MCF 10A (cell line): ENCODE measurements at regions not wholly inside any gene's neighbourhood (a gene's known extent, or its start where the extent isn't known, plus 50 kb on each side); places are given as distances from the start of the nearest gene placed in this dataset.

Experiments
- BruUV-seq: library from RNA; stranded (reverse); fragments of 400-500 nt; replicated peaks from 2 replicates; lab custom pipeline; 2021; lab: Mats Ljungman, UMichigan
- CTCF ChIA-PET: fragments of 300-600 bp; sonication (Branson Sonifier 250); formaldehyde crosslinking; extraction: SDS; loops from one replicate; lab custom pipeline; 2021; ENCODE audit warnings: antibody characterized with exemption, inconsistent platforms; lab: Yijun Ruan, JAX
- POLR2A ChIA-PET: fragments of 300-600, 350-650 bp; sonication (Branson Sonifier 250); formaldehyde crosslinking; extraction: SDS; loops from one replicate; lab custom pipeline; 2020; ENCODE audit warnings: antibody characterized with exemption, inconsistent platforms; lab: Yijun Ruan, JAX
- DNase-seq: peaks from one replicate; pipeline ENCODE4 v3.0.0-alpha.2; 2018; ENCODE audit not compliant: unreplicated experiment
- H3K27ac Mint-ChIP-seq: one replicate; pipeline ENCODE4 v1.8.0; 2022; ENCODE audit warnings: mild to moderate bottlenecking, low read depth, mixed read lengths; ENCODE audit not compliant: unreplicated experiment
- H3K27me3 Mint-ChIP-seq: one replicate; pipeline ENCODE4 v1.8.0; 2022; ENCODE audit warnings: mixed read lengths; ENCODE audit not compliant: insufficient read depth, unreplicated experiment
- H3K36me3 Mint-ChIP-seq: one replicate; pipeline ENCODE4 v1.8.0; 2022; ENCODE audit warnings: mild to moderate bottlenecking, moderate library complexity, mixed read lengths; ENCODE audit not compliant: insufficient read depth, unreplicated experiment
- H3K4me1 Mint-ChIP-seq: one replicate; pipeline ENCODE4 v1.8.0; 2022; ENCODE audit warnings: mixed read lengths; ENCODE audit not compliant: insufficient read depth, unreplicated experiment
- H3K4me3 Mint-ChIP-seq: one replicate; pipeline ENCODE4 v1.8.0; 2022; ENCODE audit warnings: mild to moderate bottlenecking, moderate library complexity, mixed read lengths; ENCODE audit not compliant: unreplicated experiment
- H3K9me3 Mint-ChIP-seq: one replicate; pipeline ENCODE4 v1.8.0; 2022; ENCODE audit warnings: mixed read lengths; ENCODE audit not compliant: unreplicated experiment
- CTCF ChIP-seq: fragments of 200-600 bp; IDR thresholded peaks from one replicate; pipeline ENCODE4 v1.8.0; 2022; ENCODE audit warnings: antibody characterized with exemption, mild to moderate bottlenecking; ENCODE audit not compliant: unreplicated experiment
- intact Hi-C: fragments of 100-400 bp; cut with micrococcal nuclease; formaldehyde crosslinking; loops from 2 replicates; pipeline ENCODE4 v1.14.1; 2022

DNA sequence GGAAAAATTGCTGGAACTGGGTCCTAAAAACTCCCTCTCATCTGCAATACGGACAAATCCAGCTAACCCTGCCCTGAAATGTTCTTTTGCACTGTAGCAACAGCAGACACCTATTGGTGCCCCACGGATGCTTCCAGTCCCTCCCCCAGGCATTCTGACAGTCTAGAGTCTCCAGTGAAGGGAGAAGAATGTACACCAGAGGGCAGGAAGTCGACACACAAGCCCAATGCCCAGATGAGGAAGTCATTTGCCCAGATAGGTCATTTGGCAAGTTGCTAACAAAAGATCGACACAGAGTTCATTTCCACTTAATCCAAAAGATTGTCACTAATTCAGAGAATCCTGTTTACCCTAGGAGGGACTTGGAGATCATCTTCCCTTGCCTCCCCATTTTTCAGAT, 293.0 kb upstream of the PRDM1 start:
- peak; percentile 62 for DNase-seq
- no TSS peak for BruUV-seq
- Mint-ChIP-seq H3K9me3 (no peaks in the 10 kb centered on the region), H3K36me3 (no peaks in the 10 kb centered on the region), H3K4me1 (peaks cover 17% of the 10 kb centered on the region), H3K27ac (no peak overlapping the region), H3K27me3 (no peaks in the 10 kb centered on the region), H3K4me3 (no peak overlapping the region)
- peak; percentile 13 for TF ChIP-seq CTCF
- intact Hi-C loops, result loop anchor here (1.0 kb wide), 1 partner anchor 294 kb away; no protein-coding TSS in a partner anchor
- ChIA-PET POLR2A (no interaction called here), CTCF (no interaction called here)

DNA sequence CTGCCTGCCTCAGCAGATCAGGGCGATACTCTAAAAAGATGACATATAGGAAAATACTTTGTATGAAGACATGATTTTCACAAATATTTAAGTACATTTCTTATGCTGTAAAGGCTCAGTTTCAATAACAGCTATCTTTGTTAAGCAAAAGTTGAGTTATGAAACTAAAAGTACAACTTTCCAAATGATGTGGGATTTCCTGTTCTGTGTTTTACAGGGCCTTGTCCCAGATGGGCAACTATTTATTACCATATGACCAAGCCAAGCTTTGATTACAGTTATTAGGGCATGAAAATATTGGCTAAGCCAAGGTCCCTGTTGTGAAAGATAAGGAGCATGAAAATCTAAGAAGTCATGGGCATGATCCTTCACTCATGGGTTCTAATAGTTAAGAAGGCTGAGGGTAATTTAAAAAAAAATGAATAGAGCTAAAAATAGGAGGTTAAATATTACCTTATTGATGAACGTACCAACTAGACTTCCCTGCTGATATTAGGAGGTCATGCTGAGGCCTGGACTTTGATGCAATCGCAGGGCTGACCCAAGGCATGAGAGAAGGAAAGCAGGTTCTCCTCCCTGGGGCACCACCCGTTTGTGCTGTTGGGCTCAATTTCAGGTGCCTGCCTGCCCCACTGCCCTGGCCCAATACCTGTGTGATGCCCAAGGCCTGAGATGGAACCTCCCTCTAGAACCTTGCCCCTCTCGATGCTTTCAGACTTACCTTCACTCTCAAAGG, 294.4 kb upstream of the PRDM1 start:
- H3K27me3 Mint-ChIP-seq, result no peaks in the 10 kb centered on the region
- H3K4me1 Mint-ChIP-seq, result peaks cover 6% of the 10 kb centered on the region
- H3K4me3 Mint-ChIP-seq, result no peak overlapping the region
- ChIA-PET CTCF (no interaction called here), POLR2A (interaction anchor here (0.9 to 1.0 kb wide), 2 partner anchors 10 to 14 kb away, joined by 3 to 4 read pairs; no protein-coding TSS in a partner anchor)
- no peak for DNase-seq
- H3K9me3 Mint-ChIP-seq, result no peaks in the 10 kb centered on the region
- no peak for TF ChIP-seq CTCF
- H3K27ac Mint-ChIP-seq, result no peak overlapping the region
- H3K36me3 Mint-ChIP-seq, result no peaks in the 10 kb centered on the region
- intact Hi-C loops, result no loop called here
- BruUV-seq, result no TSS peak

GRCh38 chr6:105791179-105791578, 295.0 kb upstream of the PRDM1 start:
- no TSS peak for BruUV-seq

More at GRCh38 chr6:105791179-105791578, 295.0 kb upstream of the PRDM1 start:
- ChIA-PET CTCF (no interaction called here), POLR2A (interaction anchor here (0.9 to 1.0 kb wide), 2 partner anchors 10 to 15 kb away, joined by 3 to 4 read pairs; no protein-coding TSS in a partner anchor)
- intact Hi-C loops, result no loop called here
- H3K9me3 Mint-ChIP-seq, result no peaks in the 10 kb centered on the region
- H3K4me3 Mint-ChIP-seq, result no peak overlapping the region
- DNase-seq, result no peak
- no peak for TF ChIP-seq CTCF
- H3K4me1 Mint-ChIP-seq, result peaks cover 5% of the 10 kb centered on the region
- H3K27ac Mint-ChIP-seq, result no peak overlapping the region
- no peaks in the 10 kb centered on the region for H3K27me3 Mint-ChIP-seq
- no peaks in the 10 kb centered on the region for H3K36me3 Mint-ChIP-seq
